Smooth muscle cell (in vitro differentiated cells): ENCODE measurements at regions not wholly inside any gene's neighbourhood (a gene's known extent, or its start where the extent isn't known, plus 50 kb on each side); places are given as distances from the start of the nearest gene placed in this dataset.
"Not testable (repeated sequence)": the region's sequence is repeated elsewhere in the genome, so short reads cannot be mapped to it uniquely, and the experiment has no call there.

Source experiments
- DNase-seq: peaks from one replicate; lab custom pipeline; 2025; ENCODE audit not compliant: unreplicated experiment; lab: John Stamatoyannopoulos, UW
- H2AFZ ChIP-seq: fragments of 200-600 bp; sonication (generic); 2 replicates; pipeline ENCODE4 v1.6.0; 2016; ENCODE audit warnings: antibody characterized with exemption, low read depth, mild to moderate bottlenecking
- H3F3A ChIP-seq: fragments of 200-600 bp; sonication (generic); 2 replicates; pipeline ENCODE4 v1.6.0; 2017; ENCODE audit warnings: antibody characterized with exemption, low read depth
- H3K27ac ChIP-seq: fragments of 200-600 bp; sonication (generic); 2 replicates; pipeline ENCODE4 v1.5.1; 2016; ENCODE audit warnings: low read depth, mild to moderate bottlenecking
- H3K27me3 ChIP-seq: fragments of 200-600 bp; sonication (generic); 2 replicates; pipeline ENCODE4 v1.6.1; 2016; ENCODE audit warnings: low read depth, mild to moderate bottlenecking
- H3K36me3 ChIP-seq: fragments of 200-600 bp; sonication (generic); 2 replicates; pipeline ENCODE4 v1.5.1; 2016; ENCODE audit warnings: low read depth
- H3K4me1 ChIP-seq: fragments of 200-600 bp; sonication (generic); 2 replicates; pipeline ENCODE4 v1.5.1; 2016; ENCODE audit warnings: low read depth
- H3K4me2 ChIP-seq: fragments of 200-600 bp; sonication (generic); 2 replicates; pipeline ENCODE4 v1.6.0; 2016; ENCODE audit warnings: mild to moderate bottlenecking
- H3K4me3 ChIP-seq: fragments of 200-600 bp; sonication (generic); 2 replicates; pipeline ENCODE4 v1.5.1; 2016; ENCODE audit warnings: mild to moderate bottlenecking
- H3K79me2 ChIP-seq: fragments of 200-600 bp; sonication (generic); 2 replicates; pipeline ENCODE4 v1.6.0; 2016; ENCODE audit warnings: low read depth, mild to moderate bottlenecking
- H3K9ac ChIP-seq: fragments of 200-600 bp; sonication (generic); 2 replicates; pipeline ENCODE4 v1.6.0; 2016; ENCODE audit warnings: low read depth
- H3K9me3 ChIP-seq: fragments of 200-600 bp; sonication (generic); replicated peaks from 2 replicates; pipeline ENCODE4 v1.5.1; 2016; ENCODE audit warnings: low read depth
- H4K20me1 ChIP-seq: fragments of 200-600 bp; sonication (generic); 2 replicates; pipeline ENCODE4 v1.6.0; 2016; ENCODE audit warnings: low read depth
- CTCF ChIP-seq: fragments of 200-600 bp; sonication (generic); IDR thresholded peaks from 2 replicates; pipeline ENCODE4 v1.5.1; 2017; ENCODE audit warnings: borderline replicate concordance, mild to moderate bottlenecking, antibody characterized with exemption; ENCODE audit not compliant: insufficient read depth, poor library complexity, severe bottlenecking
- WGBS: methylation state at CpG from one replicate; pipeline ENCODE4 v1.1.7; 2016; ENCODE audit warnings: low lambda C conversion rate; 5-methylcytosine and 5-hydroxymethylcytosine counted together

GRCh38 chr13:80527400-80527799 is 186.5 kb upstream of the SPRY2 start:
- 88% methylated on average over 2 of the region's 2 CpGs for WGBS

GRCh38 chr13:80524447-80525215 is 183.7 kb upstream of the SPRY2 start:
- H3K79me2 ChIP-seq, result no peaks in the 10 kb centered on the region
- H3K9me3 ChIP-seq, result no peaks in the 10 kb centered on the region
- no peak overlapping the region for H3K4me3 ChIP-seq
- no peaks in the 10 kb centered on the region for H3K27me3 ChIP-seq
- no peak overlapping the region for H3K9ac ChIP-seq
- no peaks in the 10 kb centered on the region for H4K20me1 ChIP-seq
- 78% methylated on average over 4 of the region's 4 CpGs for WGBS
- H2AFZ ChIP-seq, result no peak overlapping the region
- H3K4me1 ChIP-seq, result peaks cover 8% of the 10 kb centered on the region
- no peak overlapping the region for H3K27ac ChIP-seq
- H3F3A ChIP-seq, result no peaks in the 10 kb centered on the region
- H3K4me2 ChIP-seq, result no peak overlapping the region
- TF ChIP-seq CTCF, result no peak
- DNase-seq, result no peak
- H3K36me3 ChIP-seq, result no peaks in the 10 kb centered on the region

More at GRCh38 chr13:80527400-80527799, 186.5 kb upstream of the SPRY2 start:
- Histone ChIP-seq H3F3A (no peaks in the 10 kb centered on the region), H3K27ac (no peak overlapping the region), H3K36me3 (no peaks in the 10 kb centered on the region), H3K9me3 (no peaks in the 10 kb centered on the region), H4K20me1 (no peaks in the 10 kb centered on the region), H3K4me3 (no peak overlapping the region), H3K27me3 (no peaks in the 10 kb centered on the region), H2AFZ (no peak overlapping the region), H3K4me1 (peaks cover 8% of the 10 kb centered on the region), H3K79me2 (no peaks in the 10 kb centered on the region), H3K9ac (no peak overlapping the region), H3K4me2 (no peak overlapping the region)
- TF ChIP-seq CTCF, result no peak
- DNase-seq, result no peak

GRCh38 chr13:80523134-80523533 is 182.2 kb upstream of the SPRY2 start:
- WGBS, result 100% methylated on average over 1 of the region's 1 CpG

GRCh38 chr13:80522463-80522862 is 181.5 kb upstream of the SPRY2 start:
- not testable (repeated sequence) for H3F3A ChIP-seq, H3K9ac ChIP-seq, H3K27me3 ChIP-seq, H3K4me1 ChIP-seq, DNase-seq, H3K36me3 ChIP-seq, H3K4me2 ChIP-seq, H3K27ac ChIP-seq, H4K20me1 ChIP-seq, H3K9me3 ChIP-seq, H3K79me2 ChIP-seq, H2AFZ ChIP-seq, H3K4me3 ChIP-seq
- WGBS, result 72% methylated on average over 1 of the region's 1 CpG

More at GRCh38 chr13:80523134-80523533, 182.2 kb upstream of the SPRY2 start:
- no peaks in the 10 kb centered on the region for H3K79me2 ChIP-seq
- H3K4me2 ChIP-seq, result no peak overlapping the region
- H4K20me1 ChIP-seq, result no peaks in the 10 kb centered on the region
- H2AFZ ChIP-seq, result no peak overlapping the region
- H3K4me3 ChIP-seq, result no peak overlapping the region
- peaks cover 8% of the 10 kb centered on the region for H3K4me1 ChIP-seq
- TF ChIP-seq CTCF, result no peak
- H3K9ac ChIP-seq, result no peak overlapping the region
- H3K27ac ChIP-seq, result no peak overlapping the region
- DNase-seq, result no peak
- no peaks in the 10 kb centered on the region for H3K36me3 ChIP-seq
- H3K27me3 ChIP-seq, result no peaks in the 10 kb centered on the region
- no peaks in the 10 kb centered on the region for H3F3A ChIP-seq
- H3K9me3 ChIP-seq, result no peaks in the 10 kb centered on the region
